Prostate gland (tissue), 2 donors: ENCODE measurements at regions not wholly inside any gene's neighbourhood (a gene's known extent, or its start where the extent isn't known, plus 50 kb on each side); places are given as distances from the start of the nearest gene placed in this dataset.
A peak's percentile ranks its signal among the peaks of the same experiment; 100 is the strongest.

Source experiments
- DNase-seq: peaks from one replicate; pipeline ENCODE4 v3.0.0-alpha.2; 2019; ENCODE audit warnings: low spot score
- H3K27ac ChIP-seq, 2 donors: fragments of 200-600 bp; sonication (generic); 2 replicates each; pipeline ENCODE4 v1.5.1; 2017 to 2019
- H3K27me3 ChIP-seq: fragments of 200-600 bp; sonication (generic); replicated peaks from 2 replicates; pipeline ENCODE4 v1.5.1; 2019; ENCODE audit not compliant: insufficient read depth
- H3K36me3 ChIP-seq, 2 donors: fragments of 200-600 bp; sonication (generic); 1 replicate in 1 of 2; 2 replicates in 1 of 2; pipeline versions ENCODE4 v1.5.1 to v1.8.1; 2017 to 2019
- H3K4me1 ChIP-seq: fragments of 200-600 bp; sonication (generic); replicated peaks from 2 replicates; pipeline ENCODE4 v1.5.1; 2019
- H3K4me3 ChIP-seq, 2 donors: fragments of 200-600 bp; sonication (generic); 2 replicates each; pipeline ENCODE4 v1.5.1; 2017 to 2019
- H3K9me3 ChIP-seq: fragments of 200-600 bp; sonication (generic); 2 replicates; pipeline ENCODE4 v1.5.1; 2017
- POLR2A ChIP-seq: fragments of 450-650 bp; IDR thresholded peaks from one replicate; pipeline ENCODE4 v1.6.1; 2016; ENCODE audit warnings: antibody characterized with exemption, mild to moderate bottlenecking
- POLR2AphosphoS5 ChIP-seq: sonication (generic); formaldehyde crosslinking; IDR thresholded peaks from one replicate; pipeline ENCODE4 v1.6.1; 2017; ENCODE audit warnings: antibody characterized with exemption
- WGBS: methylation state at CpG from one replicate; pipeline ENCODE4 v1.1.5; 2018; 5-methylcytosine and 5-hydroxymethylcytosine counted together
- intact Hi-C: fragments of 100-400 bp; cut with DNase I; formaldehyde crosslinking; loops from one replicate; pipeline ENCODE4 v1.14.2; 2022
- TF ChIP-seq, protein P1 (sequence below), 4 experiments: fragments of 200-600 bp in 2 of 4; fragments of 450-650 bp in 2 of 4; sonication (generic) in 2 of 4; IDR thresholded peaks; 1 replicate in 3 of 4; 2 replicates in 1 of 4; pipeline ENCODE4 v1.5.1; 2016 to 2019; ENCODE audit warnings: antibody characterized with exemption in 4 of 4, mild to moderate bottlenecking in 2 of 4, moderate library complexity in 2 of 4

DNA sequence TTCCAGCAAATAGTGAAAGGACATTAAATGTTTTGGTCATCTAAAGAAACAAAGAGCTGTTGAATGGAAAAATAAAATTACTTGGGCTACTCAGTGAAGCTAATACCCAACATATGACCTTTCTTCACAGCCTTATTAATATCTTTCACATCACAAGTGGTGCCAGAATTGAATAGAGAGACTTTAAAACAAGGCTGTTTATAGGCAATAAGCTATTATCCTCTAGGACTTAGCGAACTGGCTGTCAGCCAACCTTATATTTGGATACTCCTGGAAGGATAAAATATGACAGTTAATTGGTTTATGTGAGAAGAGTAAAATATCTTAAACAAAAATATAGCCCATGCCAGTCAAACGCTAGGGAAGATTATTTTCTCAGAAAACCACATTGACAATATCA is 225.5 kb upstream of the BLID start:
- Histone ChIP-seq H3K4me3 (no peak overlapping the region), H3K4me1 (no peaks in the 10 kb centered on the region), H3K27ac (peak overlapping the region in 1 of 2 donors; percentile 3), H3K27me3 (no peaks in the 10 kb centered on the region), H3K9me3 (no peaks in the 10 kb centered on the region), H3K36me3 (no peaks in the 10 kb centered on the region)
- intact Hi-C loops = no loop called here
- TF ChIP-seq POLR2AphosphoS5 (no peak), POLR2A (no peak)
- TF ChIP-seq, protein P1, sequence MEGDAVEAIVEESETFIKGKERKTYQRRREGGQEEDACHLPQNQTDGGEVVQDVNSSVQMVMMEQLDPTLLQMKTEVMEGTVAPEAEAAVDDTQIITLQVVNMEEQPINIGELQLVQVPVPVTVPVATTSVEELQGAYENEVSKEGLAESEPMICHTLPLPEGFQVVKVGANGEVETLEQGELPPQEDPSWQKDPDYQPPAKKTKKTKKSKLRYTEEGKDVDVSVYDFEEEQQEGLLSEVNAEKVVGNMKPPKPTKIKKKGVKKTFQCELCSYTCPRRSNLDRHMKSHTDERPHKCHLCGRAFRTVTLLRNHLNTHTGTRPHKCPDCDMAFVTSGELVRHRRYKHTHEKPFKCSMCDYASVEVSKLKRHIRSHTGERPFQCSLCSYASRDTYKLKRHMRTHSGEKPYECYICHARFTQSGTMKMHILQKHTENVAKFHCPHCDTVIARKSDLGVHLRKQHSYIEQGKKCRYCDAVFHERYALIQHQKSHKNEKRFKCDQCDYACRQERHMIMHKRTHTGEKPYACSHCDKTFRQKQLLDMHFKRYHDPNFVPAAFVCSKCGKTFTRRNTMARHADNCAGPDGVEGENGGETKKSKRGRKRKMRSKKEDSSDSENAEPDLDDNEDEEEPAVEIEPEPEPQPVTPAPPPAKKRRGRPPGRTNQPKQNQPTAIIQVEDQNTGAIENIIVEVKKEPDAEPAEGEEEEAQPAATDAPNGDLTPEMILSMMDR (IDR thresholded peaks at IDR 0.05) = no peak
- DNase-seq = no peak
- WGBS = 20% methylated on average over 2 of the region's 2 CpGs

DNA sequence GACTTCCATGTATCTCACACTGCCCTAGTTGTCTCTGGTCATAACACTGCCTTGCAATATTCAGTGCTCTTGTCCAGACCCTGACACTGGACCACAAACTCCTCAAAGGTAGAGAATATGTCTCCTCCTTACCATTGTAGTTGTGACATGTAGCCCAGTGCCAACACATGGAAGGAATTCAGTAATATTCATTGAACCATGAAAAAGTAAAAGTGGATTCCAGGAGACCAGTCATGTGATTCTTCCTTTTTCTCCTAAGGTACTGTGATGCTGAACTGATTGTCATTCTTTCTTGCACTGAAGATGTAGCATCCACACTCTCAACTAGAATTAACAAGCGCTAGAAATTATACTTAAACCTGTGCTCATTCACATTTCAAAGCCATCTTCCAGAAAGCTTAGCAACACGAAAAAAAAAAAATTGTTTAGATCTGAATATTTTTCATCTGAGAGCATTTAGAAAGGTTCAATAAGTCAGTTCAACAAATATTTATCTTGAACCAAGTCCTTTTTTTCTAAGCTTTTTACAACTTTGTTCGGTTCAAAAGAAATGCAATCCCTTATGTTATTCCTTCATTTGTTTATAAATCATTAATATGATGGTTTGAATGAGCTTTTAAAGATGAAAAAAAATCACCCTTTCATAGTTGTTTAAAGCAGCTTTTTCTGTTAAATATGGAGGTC is 224.7 kb upstream of the BLID start:
- TF ChIP-seq POLR2A = no peak
- no peak for TF ChIP-seq POLR2AphosphoS5
- TF ChIP-seq, protein P1 (IDR thresholded peaks at IDR 0.05) = no peak
- Histone ChIP-seq H3K36me3 (no peaks in the 10 kb centered on the region), H3K27me3 (no peaks in the 10 kb centered on the region), H3K27ac (no peak overlapping the region), H3K4me3 (no peak overlapping the region), H3K9me3 (no peaks in the 10 kb centered on the region), H3K4me1 (no peaks in the 10 kb centered on the region)
- 30% methylated on average over 3 of the region's 3 CpGs for WGBS
- DNase-seq = no peak
- intact Hi-C loops = no loop called here

DNA sequence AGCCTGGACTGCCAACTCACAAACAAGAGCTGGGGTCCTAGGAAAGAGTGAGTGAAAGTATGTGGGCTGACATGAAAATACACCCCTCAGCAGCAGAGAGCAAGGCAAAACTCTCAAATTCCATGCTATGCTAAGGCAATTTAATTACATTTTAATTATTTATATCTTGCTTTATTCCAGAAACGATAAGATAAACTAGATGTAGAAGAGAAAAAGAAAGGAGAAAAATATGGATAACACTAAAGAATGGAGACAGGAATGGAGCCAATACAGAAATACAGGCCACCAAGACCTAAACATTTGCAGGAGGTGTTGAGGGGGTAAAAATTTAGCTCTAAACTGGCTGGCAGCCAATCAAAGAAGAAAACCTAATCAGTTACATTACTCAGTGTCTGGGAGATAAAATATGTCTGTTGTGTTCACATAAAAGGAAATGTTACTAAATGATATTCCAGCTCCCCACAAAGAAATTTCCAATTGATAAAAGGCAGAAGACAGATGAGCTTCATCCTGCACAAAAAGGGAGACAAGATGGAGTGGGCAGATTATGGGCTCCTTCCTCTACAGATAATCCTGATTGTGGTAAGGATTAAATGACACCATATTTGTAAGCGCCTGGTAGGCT is 223.5 kb upstream of the BLID start:
- H3K27me3 ChIP-seq = no peaks in the 10 kb centered on the region
- 73% methylated on average over 2 of the region's 2 CpGs for WGBS
- H3K36me3 ChIP-seq = no peaks in the 10 kb centered on the region
- DNase-seq = no peak
- intact Hi-C loops = no loop called here
- no peaks in the 10 kb centered on the region for H3K9me3 ChIP-seq
- TF ChIP-seq POLR2AphosphoS5 (no peak), POLR2A (no peak)
- TF ChIP-seq, protein P1 (IDR thresholded peaks at IDR 0.05) = no peak
- no peak overlapping the region for H3K4me3 ChIP-seq
- no peak overlapping the region for H3K27ac ChIP-seq
- no peaks in the 10 kb centered on the region for H3K4me1 ChIP-seq

DNA sequence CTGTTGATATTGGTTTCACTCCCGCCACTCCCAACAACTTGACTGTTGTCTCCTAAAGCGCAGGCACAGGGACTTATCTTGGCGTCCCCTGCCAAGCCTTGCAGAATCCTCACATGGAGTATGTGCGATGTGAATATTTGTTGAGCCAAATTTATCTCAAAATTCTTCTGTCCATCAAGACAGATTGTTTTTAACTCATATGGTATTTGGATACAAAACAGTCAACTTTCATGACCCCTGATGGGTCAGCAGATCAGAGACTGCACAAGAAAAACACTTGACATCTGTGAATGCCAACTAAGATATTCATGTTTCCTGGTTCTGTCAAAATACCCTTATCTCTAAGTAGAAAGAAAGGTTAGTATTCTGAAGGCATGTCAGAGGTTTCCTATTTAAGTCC is 221.7 kb upstream of the BLID start:
- 89% methylated on average over 4 of the region's 4 CpGs for WGBS
- no peak overlapping the region for H3K4me3 ChIP-seq
- TF ChIP-seq, protein P1 (IDR thresholded peaks at IDR 0.05) = no peak
- TF ChIP-seq POLR2AphosphoS5 = no peak
- TF ChIP-seq POLR2A = no peak
- H3K36me3 ChIP-seq = no peaks in the 10 kb centered on the region
- no peak for DNase-seq
- intact Hi-C loops = no loop called here
- no peaks in the 10 kb centered on the region for H3K4me1 ChIP-seq
- H3K27ac ChIP-seq = no peak overlapping the region
- no peaks in the 10 kb centered on the region for H3K9me3 ChIP-seq
- no peaks in the 10 kb centered on the region for H3K27me3 ChIP-seq

DNA sequence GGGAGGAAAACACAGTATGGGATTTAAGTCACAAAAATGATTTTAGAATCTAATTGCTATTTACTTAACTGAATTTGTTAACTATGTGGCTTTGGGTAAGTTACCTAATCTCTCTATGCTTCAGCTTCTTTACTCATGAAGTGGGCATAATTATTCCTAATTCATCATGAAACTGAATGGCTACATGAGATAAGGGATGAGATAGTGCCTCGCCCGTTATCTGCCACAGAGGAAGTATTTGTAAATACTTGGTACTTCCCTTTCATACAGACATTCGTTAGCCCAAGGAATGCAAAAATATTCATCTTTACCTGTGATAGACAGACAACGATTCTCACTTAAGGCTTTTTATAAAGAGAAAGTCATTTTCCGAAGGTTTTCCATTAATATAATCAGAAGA is 221.2 kb upstream of the BLID start:
- TF ChIP-seq POLR2AphosphoS5 (no peak), POLR2A (no peak)
- TF ChIP-seq, protein P1 (IDR thresholded peaks at IDR 0.05) = no peak
- no peak for DNase-seq
- no peaks in the 10 kb centered on the region for H3K4me1 ChIP-seq
- intact Hi-C loops = no loop called here
- no peak overlapping the region for H3K27ac ChIP-seq
- H3K4me3 ChIP-seq = no peak overlapping the region
- no peaks in the 10 kb centered on the region for H3K36me3 ChIP-seq
- H3K27me3 ChIP-seq = no peaks in the 10 kb centered on the region
- H3K9me3 ChIP-seq = no peaks in the 10 kb centered on the region
- WGBS = 81% methylated on average over 5 of the region's 5 CpGs
